Lower leg skin (tissue), 3 donors: ENCODE measurements at regions not wholly inside any gene's neighbourhood (a gene's known extent, or its start where the extent isn't known, plus 50 kb on each side); places are given as distances from the start of the nearest gene placed in this dataset.

Experiments used
- CTCF ChIP-seq, 3 donors: fragments of 450-650 bp; IDR thresholded peaks; one replicate each; pipeline ENCODE4 v1.5.1; 2016; ENCODE audit warnings: antibody characterized with exemption in 3 of 3, mild to moderate bottlenecking in 3 of 3, moderate library complexity in 2 of 3
- POLR2A ChIP-seq, 2 donors: fragments of 450-650 bp; IDR thresholded peaks; one replicate each; pipeline ENCODE4 v1.6.1; 2016 to 2017; ENCODE audit warnings: antibody characterized with exemption in 2 of 2, mild to moderate bottlenecking in 1 of 2, moderate library complexity in 1 of 2

- TF ChIP-seq CTCF (IDR thresholded peaks at IDR 0.05) (no peak), POLR2A (IDR thresholded peaks at IDR 0.05) (no peak)
These were observed 2136.2 kb upstream of the CELF4 start for GRCh38 chr18:39701839-39702238.
